PC-9 (cell line): ENCODE measurements at regions not wholly inside any gene's neighbourhood (a gene's known extent, or its start where the extent isn't known, plus 50 kb on each side); places are given as distances from the start of the nearest gene placed in this dataset.
A peak's percentile ranks its signal among the peaks of the same experiment; 100 is the strongest.

Experiments used
- BruUV-seq: library from RNA; stranded (reverse); fragments of 400-500 nt; replicated peaks from 2 replicates; lab custom pipeline; 2021; lab: Mats Ljungman, UMichigan
- CTCF ChIA-PET: fragments of 300-600 bp; sonication (Branson Sonifier 250); formaldehyde crosslinking; loops from one replicate; lab custom pipeline; 2022; ENCODE audit warnings: antibody characterized with exemption; lab: Charles Lee
- POLR2A ChIA-PET: fragments of 300-600 bp; sonication (Branson Sonifier 250); formaldehyde crosslinking; loops from one replicate; lab custom pipeline; 2022; ENCODE audit warnings: antibody characterized with exemption; ENCODE audit not compliant: unreplicated experiment; lab: Charles Lee
- DNase-seq, 2 experiments: peaks; one replicate each; pipeline versions ENCODE4 v3.0.0 to v3.0.0-alpha.2; 2015 to 2022; ENCODE audit warnings: mixed read lengths in 1 of 2
- H2AFZ ChIP-seq: fragments of 200-600 bp; sonication (generic); 2 replicates; pipeline ENCODE4 v1.8.1; 2017; ENCODE audit warnings: antibody characterized with exemption
- H3F3A ChIP-seq: fragments of 200-600 bp; sonication (generic); 2 replicates; pipeline ENCODE4 v1.8.1; 2017; ENCODE audit warnings: antibody characterized with exemption, mild to moderate bottlenecking, low read depth; ENCODE audit not compliant: insufficient read depth
- H3K27ac ChIP-seq: fragments of 200-600 bp; sonication (generic); 2 replicates; pipeline ENCODE4 v1.6.1; 2016; ENCODE audit warnings: mixed run types
- H3K27me3 ChIP-seq: fragments of 200-600 bp; sonication (generic); 2 replicates; pipeline ENCODE4 v1.6.1; 2016; ENCODE audit warnings: low read depth, mixed run types; ENCODE audit not compliant: insufficient read depth
- H3K36me3 ChIP-seq: fragments of 200-600 bp; sonication (generic); 2 replicates; pipeline ENCODE4 v1.6.1; 2016; ENCODE audit warnings: low read depth, mixed run types
- H3K4me1 ChIP-seq: fragments of 200-600 bp; sonication (generic); replicated peaks from 2 replicates; pipeline ENCODE4 v1.6.1; 2016; ENCODE audit warnings: mixed run types; ENCODE audit not compliant: insufficient read depth
- H3K4me2 ChIP-seq: fragments of 200-600 bp; sonication (generic); 2 replicates; pipeline ENCODE4 v1.6.1; 2017; ENCODE audit warnings: mixed run types
- H3K4me3 ChIP-seq: fragments of 200-600 bp; sonication (generic); 2 replicates; pipeline ENCODE4 v1.6.1; 2016; ENCODE audit warnings: mixed run types
- H3K79me2 ChIP-seq: fragments of 200-600 bp; sonication (generic); 2 replicates; pipeline ENCODE4 v1.6.1; 2017; ENCODE audit warnings: low read depth, mixed run types
- H3K9me2 ChIP-seq: fragments of 200-600 bp; sonication (generic); 2 replicates; pipeline ENCODE4 v1.8.1; 2017; ENCODE audit warnings: mild to moderate bottlenecking; ENCODE audit not compliant: insufficient read depth
- H3K9me3 ChIP-seq: fragments of 200-600 bp; sonication (generic); 2 replicates; pipeline ENCODE4 v1.8.1; 2016; ENCODE audit warnings: low read depth; ENCODE audit not compliant: insufficient read depth
- H4K20me1 ChIP-seq: fragments of 200-600 bp; sonication (generic); 2 replicates; pipeline ENCODE4 v1.8.1; 2017; ENCODE audit not compliant: insufficient read depth
- CTCF ChIP-seq: fragments of 200-600 bp; sonication (generic); conservative IDR thresholded peaks from 2 replicates; pipeline ENCODE4 v1.6.1; 2017; ENCODE audit warnings: mixed run types, antibody characterized with exemption, mild to moderate bottlenecking, moderate library complexity
- EZH2 ChIP-seq: fragments of 200-600 bp; sonication (generic); IDR thresholded peaks from 2 replicates; pipeline ENCODE4 v1.8.0; 2017; ENCODE audit warnings: antibody characterized with exemption, low read depth
- intact Hi-C: fragments of 100-400 bp; cut with micrococcal nuclease; formaldehyde crosslinking; loops from one replicate; pipeline ENCODE4 v1.10.0; 2022; ENCODE audit not compliant: unreplicated experiment

- Histone ChIP-seq H4K20me1 (no peaks in the 10 kb centered on the region), H2AFZ (no peak overlapping the region), H3K27me3 (no peaks in the 10 kb centered on the region), H3F3A (no peaks in the 10 kb centered on the region), H3K27ac (no peak overlapping the region), H3K4me3 (no peak overlapping the region), H3K9me3 (no peaks in the 10 kb centered on the region), H3K9me2 (no peaks in the 10 kb centered on the region; the same call in 1 of the 2 replicates), H3K4me2 (no peak overlapping the region), H3K4me1 (no peaks in the 10 kb centered on the region), H3K79me2 (no peaks in the 10 kb centered on the region), H3K36me3 (no peaks in the 10 kb centered on the region)
- intact Hi-C loops = loop anchor here (10.0 kb wide), 1 partner anchor 368 kb away; no protein-coding TSS in a partner anchor
- TF ChIP-seq CTCF (no peak), EZH2 (no peak)
- CTCF ChIA-PET = no interaction called here
- no TSS peak for BruUV-seq
- DNase-seq = no peak
- POLR2A ChIA-PET = no interaction called here
Measured at GRCh38 chr3:181173227-181173626, 183.7 kb upstream of the DNAJC19 start.

- ChIA-PET POLR2A (no interaction called here), CTCF (no interaction called here)
- Histone ChIP-seq H3K27ac (no peak overlapping the region), H4K20me1 (no peaks in the 10 kb centered on the region), H3K9me3 (no peaks in the 10 kb centered on the region), H3K79me2 (no peaks in the 10 kb centered on the region), H3K4me2 (no peak overlapping the region), H3F3A (no peaks in the 10 kb centered on the region), H3K9me2 (no peaks in the 10 kb centered on the region), H3K4me1 (no peaks in the 10 kb centered on the region), H3K27me3 (no peaks in the 10 kb centered on the region), H2AFZ (no peak overlapping the region), H3K36me3 (no peaks in the 10 kb centered on the region), H3K4me3 (no peak overlapping the region)
- peak in 1 of 2 experiments; percentile 21 for DNase-seq
- no TSS peak for BruUV-seq
- intact Hi-C loops = no loop called here
- TF ChIP-seq EZH2 (no peak), CTCF (no peak)
Measured at GRCh38 chr3:181134873-181135272, 145.3 kb upstream of the DNAJC19 start.

- Histone ChIP-seq H3K36me3 (no peaks in the 10 kb centered on the region), H3K79me2 (no peaks in the 10 kb centered on the region), H3K4me2 (no peak overlapping the region), H3K4me1 (no peaks in the 10 kb centered on the region), H3K27ac (no peak overlapping the region), H2AFZ (no peak overlapping the region), H3K9me2 (no peaks in the 10 kb centered on the region), H3K9me3 (no peaks in the 10 kb centered on the region), H4K20me1 (no peaks in the 10 kb centered on the region), H3K4me3 (no peak overlapping the region), H3K27me3 (no peaks in the 10 kb centered on the region), H3F3A (no peaks in the 10 kb centered on the region)
- no peak for DNase-seq
- CTCF ChIA-PET = no interaction called here
- POLR2A ChIA-PET = no interaction called here
- TF ChIP-seq EZH2 = no peak
- no peak for TF ChIP-seq CTCF
- BruUV-seq = no TSS peak
- intact Hi-C loops = no loop called here
Measured at GRCh38 chr3:181133832-181134231, 144.3 kb upstream of the DNAJC19 start.
